Uterus (tissue), 3 donors: ENCODE measurements at regions not wholly inside any gene's neighbourhood (a gene's known extent, or its start where the extent isn't known, plus 50 kb on each side); places are given as distances from the start of the nearest gene placed in this dataset.

ENCODE experiments used
- DNase-seq, 2 donors: peaks; one replicate each; pipeline ENCODE4 v3.0.0-alpha.2; 2019 to 2020
- H3K27ac ChIP-seq, 2 donors: fragments of 200-600 bp; sonication (generic); 1 replicate in 1 of 2; 2 replicates in 1 of 2; pipeline ENCODE4 v1.5.1; 2016 to 2018
- H3K27me3 ChIP-seq, 2 donors: fragments of 200-600 bp; sonication (generic); one replicate each; pipeline ENCODE4 v1.5.1; 2018 to 2019; ENCODE audit warnings: control low read depth in 1 of 2
- H3K36me3 ChIP-seq, 2 donors: fragments of 200-600 bp; sonication (generic); one replicate each; pipeline ENCODE4 v1.5.1; 2019; ENCODE audit warnings: control low read depth in 1 of 2
- H3K4me1 ChIP-seq, 2 donors: fragments of 200-600 bp; sonication (generic); one replicate each; pipeline ENCODE4 v1.5.1; 2018 to 2019; ENCODE audit warnings: control low read depth in 1 of 2
- H3K4me3 ChIP-seq, 2 donors: fragments of 200-600 bp; sonication (generic); 1 replicate in 1 of 2; 2 replicates in 1 of 2; pipeline ENCODE4 v1.5.1; 2018 to 2019; ENCODE audit warnings: mild to moderate bottlenecking in 1 of 2
- H3K9me3 ChIP-seq, 2 donors: fragments of 200-600 bp; sonication (generic); one replicate each; pipeline ENCODE4 v1.5.1; 2019; ENCODE audit warnings: control low read depth in 1 of 2
- CTCF ChIP-seq, 4 experiments: fragments of 200-600 bp in 2 of 4; fragments of 450-650 bp in 2 of 4; sonication (generic) in 2 of 4; IDR thresholded peaks; one replicate each; pipeline ENCODE4 v1.5.1; 2016 to 2019; ENCODE audit warnings: antibody characterized with exemption in 4 of 4, mild to moderate bottlenecking in 2 of 4, moderate library complexity in 1 of 4
- POLR2A ChIP-seq, 2 donors: fragments of 450-650 bp; IDR thresholded peaks; one replicate each; pipeline ENCODE4 v1.6.1; 2016; ENCODE audit warnings: antibody characterized with exemption in 2 of 2, mild to moderate bottlenecking in 1 of 2, moderate library complexity in 1 of 2
- intact Hi-C: fragments of 100-400 bp; cut with DNase I; formaldehyde crosslinking; loops from one replicate; pipeline ENCODE4 v1.15.1; 2023; ENCODE audit warnings: low total_unique reads
- donor health status: DM: yes; HTN: yes; CAD: no.

- TF ChIP-seq CTCF (IDR thresholded peaks at IDR 0.05) (no peak), POLR2A (IDR thresholded peaks at IDR 0.05) (no peak)
- H3K4me3 ChIP-seq = no peak overlapping the region
- intact Hi-C loops = no loop called here
These were observed 67.9 kb downstream of the TTLL2 start for GRCh38 chr6:167392631-167393316.

GRCh38 chr6:167393731-167394130 is 68.8 kb downstream of the TTLL2 start:
- DNase-seq = no peak
- Histone ChIP-seq H3K9me3 (no peaks in the 10 kb centered on the region), H3K27ac (no peak overlapping the region), H3K4me3 (no peak overlapping the region), H3K27me3 (no peaks in the 10 kb centered on the region), H3K36me3 (no peaks in the 10 kb centered on the region), H3K4me1 (no peaks in the 10 kb centered on the region)
- intact Hi-C loops = no loop called here
- TF ChIP-seq POLR2A (IDR thresholded peaks at IDR 0.05) (no peak), CTCF (IDR thresholded peaks at IDR 0.05) (no peak)

More at GRCh38 chr6:167392631-167393316, 67.9 kb downstream of the TTLL2 start:
- no peaks in the 10 kb centered on the region for H3K4me1 ChIP-seq
- no peaks in the 10 kb centered on the region for H3K9me3 ChIP-seq
- no peak overlapping the region for H3K27ac ChIP-seq
- no peak for DNase-seq
- no peaks in the 10 kb centered on the region for H3K36me3 ChIP-seq
- no peaks in the 10 kb centered on the region for H3K27me3 ChIP-seq

- no peak for DNase-seq
- Histone ChIP-seq H3K9me3 (no peaks in the 10 kb centered on the region), H3K4me3 (no peak overlapping the region), H3K4me1 (no peaks in the 10 kb centered on the region), H3K27ac (no peak overlapping the region), H3K27me3 (no peaks in the 10 kb centered on the region), H3K36me3 (no peaks in the 10 kb centered on the region)
- intact Hi-C loops = no loop called here
- TF ChIP-seq CTCF (IDR thresholded peaks at IDR 0.05) (no peak), POLR2A (IDR thresholded peaks at IDR 0.05) (no peak)
These were observed 69.5 kb downstream of the TTLL2 start for GRCh38 chr6:167394339-167394738.

GRCh38 chr6:167394820-167395219 is 69.9 kb downstream of the TTLL2 start:
- H3K9me3 ChIP-seq = no peaks in the 10 kb centered on the region
- H3K4me1 ChIP-seq = no peaks in the 10 kb centered on the region
- H3K27me3 ChIP-seq = no peaks in the 10 kb centered on the region
- no peak for TF ChIP-seq CTCF (IDR thresholded peaks at IDR 0.05)
- TF ChIP-seq POLR2A (IDR thresholded peaks at IDR 0.05) = no peak
- H3K27ac ChIP-seq = no peak overlapping the region
- H3K4me3 ChIP-seq = no peak overlapping the region
- DNase-seq = no peak
- intact Hi-C loops = no loop called here
- no peaks in the 10 kb centered on the region for H3K36me3 ChIP-seq

- no peak for DNase-seq
- Histone ChIP-seq H3K4me3 (no peak overlapping the region), H3K27ac (no peak overlapping the region), H3K36me3 (no peaks in the 10 kb centered on the region), H3K4me1 (no peaks in the 10 kb centered on the region), H3K9me3 (no peaks in the 10 kb centered on the region), H3K27me3 (no peaks in the 10 kb centered on the region)
- TF ChIP-seq CTCF (IDR thresholded peaks at IDR 0.05) (no peak), POLR2A (IDR thresholded peaks at IDR 0.05) (no peak)
- intact Hi-C loops = no loop called here
These were observed 71.3 kb downstream of the TTLL2 start for GRCh38 chr6:167396068-167396658.
